ENCODE measurements at regions not wholly inside any gene's neighbourhood (a gene's known extent, or its start where the extent isn't known, plus 50 kb on each side); places are given as distances from the start of the nearest gene placed in this dataset.

GRCh38 chr3:144480416-144480919, 508.8 kb downstream of the DIPK2A start:
- TF ChIP-seq CTCF (IDR thresholded peaks at IDR 0.05; ENCODE audit: low read depth, low read length, poor library complexity, severe bottlenecking) (no peak), EZH2phosphoT487 (IDR thresholded peaks at IDR 0.05; ENCODE audit: borderline replicate concordance, low read length) (no peak)

Measured in DOHH2 (cell line).